ENCODE measurements at regions not wholly inside any gene's neighbourhood (a gene's known extent, or its start where the extent isn't known, plus 50 kb on each side); places are given as distances from the start of the nearest gene placed in this dataset.
"Not testable (repeated sequence)": the region's sequence is repeated elsewhere in the genome, so short reads cannot be mapped to it uniquely, and the experiment has no call there.

DNA sequence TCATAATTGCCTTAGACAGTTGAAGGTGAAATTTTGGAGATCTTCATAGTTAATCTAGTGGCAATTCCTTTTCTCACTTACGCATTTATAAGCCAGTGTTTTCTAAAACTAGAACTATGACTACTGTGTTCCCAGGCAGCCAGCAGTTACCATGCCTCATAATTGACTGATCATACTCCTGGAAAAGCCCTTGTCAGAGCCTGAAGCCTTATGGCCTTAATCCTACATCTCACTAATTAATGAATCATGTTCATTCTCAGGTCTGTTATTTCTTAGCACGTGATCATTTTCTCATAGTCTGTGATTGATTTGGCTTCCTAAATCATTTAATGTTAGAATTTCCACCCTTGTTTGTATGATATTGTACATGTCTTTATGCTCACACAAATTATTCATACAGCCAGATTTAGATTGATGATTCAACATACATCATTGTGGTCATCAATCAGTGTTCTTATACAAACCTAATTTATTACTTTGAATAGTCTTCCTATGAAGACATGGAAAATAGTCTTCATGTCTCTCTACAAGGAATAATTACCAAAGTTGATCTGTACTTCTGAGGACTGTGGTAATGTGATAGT, 132.6 kb upstream of the ASCC3 start:
- DNase-seq (ENCODE audit: low spot score) = no peak

DNA sequence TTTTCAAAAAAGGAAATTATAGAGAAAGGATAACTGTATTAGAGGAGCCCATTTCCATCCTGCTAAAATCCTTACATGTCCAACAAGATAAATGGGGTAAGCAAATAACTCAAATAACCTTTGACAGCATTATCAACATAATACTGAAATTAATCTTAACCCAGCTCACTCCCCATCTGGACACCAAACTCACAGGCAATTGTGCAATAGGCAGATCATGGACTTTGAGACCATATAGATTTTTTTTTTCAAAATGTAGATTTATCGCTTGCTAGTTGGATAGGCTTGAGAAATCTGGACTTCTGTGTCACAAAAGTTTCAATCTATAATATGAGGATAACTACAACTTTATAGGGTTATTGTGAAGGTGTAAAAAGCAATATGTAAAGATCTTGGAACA, 134.4 kb upstream of the ASCC3 start:
- DNase-seq (ENCODE audit: low spot score) = no peak

DNA sequence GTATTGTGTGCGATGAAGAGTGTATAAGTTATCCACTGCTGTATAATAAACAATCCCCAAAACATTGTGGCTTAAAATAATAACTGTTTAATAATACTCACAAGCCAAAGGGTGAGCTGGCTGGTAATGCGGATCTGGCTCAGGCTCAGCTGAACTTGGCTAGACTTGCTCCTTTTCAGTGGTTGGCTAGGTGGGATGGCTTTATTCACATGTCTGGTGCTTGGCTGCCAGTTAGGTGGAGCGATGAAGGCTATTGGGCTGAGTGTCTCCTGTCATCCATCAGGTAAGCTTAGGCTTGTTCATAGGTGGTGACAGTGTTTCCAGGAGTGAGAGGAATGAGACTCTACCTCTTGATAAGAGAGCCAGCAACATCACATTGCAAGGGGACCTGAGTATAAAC, 135.0 kb upstream of the ASCC3 start:
- DNase-seq (ENCODE audit: low spot score) = no peak

DNA sequence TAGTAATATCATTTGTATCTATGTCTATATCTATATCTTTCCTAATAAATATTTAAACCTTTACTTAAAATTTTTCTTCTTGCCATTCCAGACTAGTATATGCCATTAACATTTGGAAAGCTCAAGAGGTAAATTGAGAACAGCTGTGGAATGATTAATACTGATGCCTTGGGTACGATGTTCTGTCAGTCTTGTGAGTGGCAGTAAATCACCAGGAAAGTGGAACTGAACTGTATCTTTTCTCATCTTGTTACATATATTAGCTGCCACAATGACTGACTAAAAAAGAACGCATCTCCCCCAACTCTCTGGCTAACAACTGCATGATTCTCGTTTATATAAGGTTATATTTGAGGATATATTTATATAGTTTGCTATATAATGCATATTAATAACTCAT, 137.0 kb upstream of the ASCC3 start:
- no peak for DNase-seq (ENCODE audit: low spot score)

DNA sequence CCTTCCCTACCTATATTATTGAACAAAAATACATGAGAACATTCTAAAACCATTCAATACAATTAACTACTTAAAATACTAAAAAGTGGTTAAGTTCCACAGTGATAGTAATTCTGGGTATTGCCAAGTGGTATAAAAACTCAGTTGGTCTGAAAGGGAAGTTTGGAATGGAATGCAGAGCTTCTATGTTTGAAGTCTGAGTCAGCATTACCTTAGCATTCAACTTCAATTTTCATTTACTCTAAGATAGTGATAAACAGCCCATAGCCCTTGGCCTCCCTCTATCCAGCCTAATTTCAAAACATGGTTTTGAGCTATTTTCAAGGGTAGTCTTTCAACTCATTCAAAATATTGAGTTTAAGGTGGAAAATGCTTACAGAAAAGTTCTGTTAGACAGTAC, 140.4 kb upstream of the ASCC3 start:
- no peak for DNase-seq (ENCODE audit: low spot score)

DNA sequence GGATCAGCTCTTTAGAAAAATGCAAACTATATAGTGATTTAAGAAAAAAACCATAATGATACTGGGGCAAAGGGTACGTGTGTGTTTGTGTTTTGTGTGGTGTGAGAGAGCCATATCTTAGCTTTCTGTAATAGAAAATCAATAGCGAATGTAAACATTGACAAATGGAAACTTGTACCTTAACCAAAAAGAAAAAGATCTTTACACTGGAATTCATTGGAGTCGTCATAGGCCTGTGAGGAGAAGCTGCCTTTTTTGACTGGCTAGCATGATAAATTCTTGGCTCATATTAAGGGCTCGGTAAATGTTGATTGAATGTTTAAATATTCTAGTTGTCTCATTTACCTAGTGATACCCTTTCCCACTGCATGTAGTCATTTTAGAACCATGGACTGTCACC, 161.8 kb upstream of the ASCC3 start:
- DNase-seq (ENCODE audit: low spot score) = no peak

DNA sequence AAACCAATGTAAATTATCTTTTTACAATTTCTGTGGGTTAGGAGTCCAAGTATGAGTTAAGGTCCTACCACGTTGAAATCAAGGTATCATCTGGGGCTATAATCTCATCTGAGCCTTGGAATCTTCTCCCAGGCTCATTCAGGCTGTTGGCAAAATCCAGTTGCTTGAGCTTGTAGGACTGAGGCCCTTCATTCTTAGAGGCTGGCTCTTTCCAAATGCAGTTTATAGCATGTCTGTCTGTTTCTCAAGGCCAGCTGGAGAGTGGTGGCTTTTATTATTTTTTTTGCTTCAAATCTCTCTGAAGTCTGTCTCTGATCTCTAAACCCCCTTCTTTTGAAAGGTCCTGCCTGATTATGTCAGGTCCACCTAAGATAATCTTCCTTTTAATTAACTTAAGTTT, 177.2 kb upstream of the ASCC3 start:
- no peak for DNase-seq (ENCODE audit: low spot score)

DNA sequence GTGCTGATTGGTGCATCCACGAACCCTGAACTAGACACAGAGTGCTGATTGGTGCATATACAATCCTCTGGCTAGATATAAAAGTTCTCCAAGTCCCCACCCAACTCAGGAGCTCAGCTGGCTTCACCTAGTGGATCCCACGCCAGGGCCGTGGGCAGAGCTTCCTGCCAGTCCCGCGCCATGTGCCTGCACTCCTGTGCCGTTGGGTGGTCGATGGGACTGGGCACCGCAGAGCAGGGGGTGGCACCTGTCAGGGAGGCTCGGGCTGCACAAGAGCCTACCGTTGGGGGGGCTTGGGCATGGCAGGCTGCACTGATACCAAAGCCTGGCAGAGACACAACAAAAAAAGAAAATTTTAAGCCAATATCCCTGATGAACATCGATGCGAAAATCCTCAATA, 185.4 kb upstream of the ASCC3 start:
- DNase-seq (ENCODE audit: low spot score) = no peak

DNA sequence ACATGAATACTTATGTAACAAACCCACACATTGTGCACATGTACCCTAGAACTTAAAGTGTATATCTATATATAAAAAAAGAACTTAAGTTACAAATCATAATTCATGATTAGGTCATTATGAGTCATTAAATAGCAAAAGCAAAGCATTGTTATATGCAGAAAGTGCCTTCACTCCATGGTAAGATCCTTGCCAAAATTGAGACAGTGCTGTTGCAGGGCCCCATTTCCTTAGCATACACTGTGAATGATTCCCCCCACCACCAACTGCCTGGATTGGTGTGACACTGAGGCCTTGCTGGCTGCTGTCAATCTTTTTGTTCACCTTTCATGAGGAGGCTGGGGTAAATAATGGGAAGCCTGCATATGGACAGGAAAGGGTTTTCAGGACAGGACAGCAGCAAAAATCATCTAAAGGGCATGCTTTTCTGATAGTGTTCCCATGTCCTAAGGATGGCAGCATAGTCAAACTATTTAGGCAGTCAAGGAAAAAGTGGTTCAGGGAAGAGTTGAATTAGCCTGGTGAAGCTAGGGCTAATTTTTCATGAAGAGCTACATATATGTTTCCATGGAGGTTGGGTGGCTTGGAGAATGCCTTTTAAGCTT, 188.2 kb upstream of the ASCC3 start:
- DNase-seq (ENCODE audit: low spot score) = no peak

DNA sequence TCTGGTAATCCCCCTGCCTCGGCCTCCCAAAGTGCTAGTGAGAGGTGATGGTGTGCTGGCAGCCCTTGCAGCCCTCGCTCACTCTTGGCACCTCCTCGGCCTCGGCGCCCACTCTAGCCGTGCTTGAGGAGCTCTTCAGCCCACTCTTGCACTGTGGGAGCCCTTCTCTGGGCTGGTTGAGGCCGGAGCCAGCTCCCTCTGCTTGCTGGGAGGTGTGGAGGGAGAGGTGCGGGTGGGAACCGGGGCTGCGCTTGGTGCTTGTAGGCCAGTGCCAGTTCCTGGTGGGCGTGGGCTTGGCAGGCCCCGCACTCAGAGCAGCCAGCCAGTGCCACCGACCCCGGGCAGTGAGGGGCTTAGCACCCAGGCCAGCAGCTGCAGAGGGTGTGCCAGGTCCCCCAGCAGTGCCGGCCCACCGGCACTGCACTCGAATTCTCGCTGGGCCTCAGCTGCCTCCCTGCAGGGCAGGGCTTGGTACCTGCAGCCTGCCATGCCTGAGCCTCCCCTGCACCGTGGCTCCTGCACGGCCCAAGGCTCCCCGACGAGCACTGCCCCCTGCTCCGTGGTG, 189.0 kb upstream of the ASCC3 start:
- no peak for DNase-seq (ENCODE audit: low spot score)

DNA sequence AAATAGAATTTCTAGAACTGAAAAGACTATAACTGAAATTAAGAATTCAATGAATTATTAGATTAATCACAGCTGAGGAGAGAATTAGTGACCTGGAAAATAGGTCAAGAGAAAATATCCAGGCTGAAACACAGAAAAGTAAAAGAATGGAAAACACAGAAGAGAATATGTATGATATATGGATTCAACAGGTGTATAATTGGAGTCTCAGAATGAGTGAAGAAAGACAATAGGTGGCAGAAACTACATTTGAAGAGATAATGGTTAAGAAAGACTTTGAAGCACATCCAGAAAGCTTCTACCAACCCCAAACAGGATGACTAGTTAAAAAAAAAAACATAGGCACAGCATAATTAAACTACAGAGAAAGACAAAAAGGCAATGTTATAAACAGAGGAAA, 196.2 kb upstream of the ASCC3 start:
- DNase-seq (ENCODE audit: low spot score) = no peak

DNA sequence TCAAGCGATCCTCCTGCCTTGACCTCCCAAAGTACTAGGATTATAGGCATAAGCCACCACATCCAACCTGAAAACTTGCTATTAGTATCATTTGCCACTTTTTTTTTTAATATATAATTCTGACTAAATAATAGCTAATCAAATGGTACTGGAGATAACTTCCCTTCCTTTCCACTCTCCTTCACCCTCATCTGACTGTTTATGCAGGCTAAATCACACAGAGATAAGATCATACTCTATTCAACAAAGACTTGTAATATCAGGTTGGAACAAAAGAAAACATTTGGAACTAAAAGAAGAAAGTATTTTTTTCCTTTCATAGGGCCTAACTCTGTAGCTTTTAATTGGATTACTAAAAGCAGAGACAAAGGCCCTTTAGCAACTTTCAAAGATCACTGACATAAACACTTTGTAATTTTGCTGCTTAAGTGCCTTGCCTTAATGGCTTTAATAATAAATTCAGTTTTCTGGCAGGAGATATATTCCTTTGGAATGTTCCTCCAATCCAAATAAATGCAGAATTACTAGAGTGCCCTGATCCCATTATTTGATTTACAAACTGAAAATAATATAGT, 198.7 kb upstream of the ASCC3 start:
- no peak for DNase-seq (ENCODE audit: low spot score)

DNA sequence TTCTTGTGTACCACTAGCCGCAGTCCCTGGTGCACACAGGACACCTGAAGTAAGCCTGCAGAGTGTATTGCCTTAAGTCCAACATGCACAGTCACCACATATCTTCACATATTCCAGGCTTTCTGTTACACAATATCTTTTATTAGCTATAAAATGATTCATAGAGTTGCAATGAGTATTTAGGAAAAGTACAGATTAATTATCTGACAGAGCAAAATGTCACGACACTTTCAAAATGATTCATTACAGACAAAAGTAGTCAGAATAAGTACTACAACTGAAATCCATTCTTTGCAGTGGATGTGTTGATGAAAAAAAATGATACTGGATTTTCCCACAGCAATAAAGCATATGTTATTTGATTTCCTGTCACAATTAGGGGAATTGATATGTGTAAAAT, 199.5 kb upstream of the ASCC3 start:
- DNase-seq (ENCODE audit: low spot score) = no peak

DNA sequence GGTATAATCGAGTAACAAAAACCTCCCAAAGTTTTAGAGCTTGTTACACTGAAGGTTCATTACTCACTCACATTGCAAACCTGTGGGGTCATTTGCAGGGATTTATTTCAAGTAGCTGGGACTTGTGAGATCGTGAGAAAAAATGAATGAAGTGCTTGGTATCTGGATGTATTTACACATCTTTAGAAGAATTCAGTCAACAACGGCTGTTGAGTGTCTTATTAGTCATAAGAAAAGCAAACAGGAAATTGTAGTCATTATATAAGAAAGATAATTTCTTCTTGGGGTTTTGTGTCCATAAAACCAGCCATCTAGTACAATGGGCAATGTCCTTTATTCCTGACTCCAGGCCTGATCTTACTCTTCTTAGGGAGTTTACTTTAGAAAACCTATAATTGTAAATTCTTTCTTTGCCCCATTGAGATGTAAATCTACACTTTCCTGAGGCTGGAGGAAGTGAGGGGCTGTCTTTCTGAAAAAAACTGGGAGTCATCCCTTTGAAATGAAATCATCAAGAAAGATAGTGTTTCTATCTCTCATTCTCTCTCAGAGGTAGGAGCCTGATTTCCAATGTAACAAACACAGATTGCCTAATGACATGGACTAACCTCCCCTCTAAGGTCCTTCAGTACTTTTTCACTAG, 202.5 kb upstream of the ASCC3 start:
- peak; percentile 45 for DNase-seq (ENCODE audit: low spot score)

DNA sequence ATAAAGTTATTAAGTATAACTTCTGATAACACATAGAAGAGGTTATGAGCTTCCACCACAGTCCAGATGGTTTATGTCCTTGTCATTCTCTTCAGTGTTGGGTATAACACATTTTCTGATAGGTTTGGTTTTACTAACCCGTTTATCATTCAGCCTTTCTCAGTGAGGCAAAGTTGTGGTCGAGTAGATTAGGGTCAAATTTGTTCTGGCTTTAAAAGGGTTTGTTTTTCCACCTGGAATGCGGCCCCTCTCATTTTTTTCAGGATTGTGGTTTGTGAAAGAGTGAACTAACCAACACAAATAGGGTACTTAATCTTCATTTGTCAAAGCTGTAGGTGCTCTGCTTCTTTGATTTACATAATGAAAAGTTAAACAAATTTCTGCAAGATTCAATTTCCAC, 204.2 kb upstream of the ASCC3 start:
- DNase-seq (ENCODE audit: low spot score) = peak; percentile 2

DNA sequence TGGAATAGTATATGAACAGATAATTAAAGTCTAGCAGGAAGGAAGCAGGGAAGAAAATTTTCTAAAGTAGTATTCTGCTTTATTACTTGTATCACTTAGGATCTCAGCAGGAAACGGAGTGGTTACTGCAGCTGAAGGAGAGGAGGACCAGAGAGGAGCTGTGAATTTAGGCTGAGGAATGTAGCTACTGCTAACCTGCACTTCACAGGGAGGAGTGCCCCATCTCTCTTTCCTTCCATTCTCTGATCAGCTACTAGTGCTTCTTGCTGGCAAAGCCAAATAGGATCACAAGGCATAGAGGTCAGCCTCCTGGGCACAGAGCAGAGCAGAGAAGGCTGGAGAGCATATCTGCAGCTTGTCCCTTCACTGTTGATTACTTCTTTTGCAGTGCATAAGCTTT, 205.3 kb upstream of the ASCC3 start:
- no peak for DNase-seq (ENCODE audit: low spot score)

DNA sequence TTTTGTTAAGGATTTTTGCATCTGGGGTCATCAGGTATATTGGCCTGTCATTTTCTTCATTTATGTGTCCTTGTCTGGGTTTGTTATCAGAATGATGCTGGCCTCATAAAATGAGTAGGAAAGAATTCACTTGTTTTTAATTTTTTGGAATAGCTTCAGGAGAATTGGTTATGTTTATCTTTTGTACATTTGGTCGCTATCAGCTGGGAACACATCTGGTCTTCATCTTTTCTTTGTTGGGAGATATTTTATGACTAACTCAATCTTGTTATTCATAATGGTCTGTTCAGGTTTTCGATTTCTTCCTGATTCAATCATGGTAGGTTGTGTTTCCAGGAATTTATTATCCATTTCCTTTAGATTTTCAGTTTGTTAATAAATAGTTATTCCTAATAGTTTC, 207.5 kb upstream of the ASCC3 start:
- DNase-seq (ENCODE audit: low spot score) = no peak

DNA sequence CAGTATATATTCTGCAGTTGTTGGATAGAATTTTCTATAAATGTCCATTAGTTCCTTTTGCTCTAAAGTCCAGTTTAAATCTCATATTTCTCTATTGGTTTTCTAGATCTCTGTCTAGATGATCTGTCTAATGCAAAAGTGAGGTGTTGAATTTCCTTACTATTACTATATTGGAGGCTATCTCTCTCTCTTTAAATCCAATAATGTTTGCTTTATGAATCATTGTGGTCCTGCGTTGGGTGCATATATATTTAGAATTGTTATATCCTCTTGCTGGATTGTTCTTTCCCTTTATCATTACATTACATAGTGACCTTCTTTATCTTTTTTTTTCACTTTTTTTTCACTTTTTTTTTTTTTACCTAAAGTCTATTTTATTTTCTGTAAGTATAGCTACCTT, 208.5 kb upstream of the ASCC3 start:
- no peak for DNase-seq (ENCODE audit: low spot score)

DNA sequence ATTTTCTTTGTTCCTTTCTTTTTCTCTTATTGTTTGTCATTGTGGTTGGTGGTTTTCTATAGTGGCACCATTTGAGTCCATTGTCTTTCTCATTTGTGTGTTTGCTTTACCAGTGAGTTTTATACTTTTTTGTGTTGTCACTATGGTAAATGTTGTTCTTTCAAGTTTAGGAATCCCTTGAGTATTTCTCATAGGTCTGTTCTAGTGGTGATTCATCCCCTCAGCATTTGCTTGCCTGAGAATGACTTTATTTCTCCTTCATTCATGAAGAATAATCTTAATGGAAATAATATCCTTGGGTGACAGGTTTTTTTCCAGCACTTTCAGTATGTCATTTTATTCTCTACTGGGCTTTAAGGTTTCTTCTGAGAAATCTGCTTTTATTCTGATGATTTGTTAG, 209.2 kb upstream of the ASCC3 start:
- DNase-seq (ENCODE audit: low spot score) = no peak

DNA sequence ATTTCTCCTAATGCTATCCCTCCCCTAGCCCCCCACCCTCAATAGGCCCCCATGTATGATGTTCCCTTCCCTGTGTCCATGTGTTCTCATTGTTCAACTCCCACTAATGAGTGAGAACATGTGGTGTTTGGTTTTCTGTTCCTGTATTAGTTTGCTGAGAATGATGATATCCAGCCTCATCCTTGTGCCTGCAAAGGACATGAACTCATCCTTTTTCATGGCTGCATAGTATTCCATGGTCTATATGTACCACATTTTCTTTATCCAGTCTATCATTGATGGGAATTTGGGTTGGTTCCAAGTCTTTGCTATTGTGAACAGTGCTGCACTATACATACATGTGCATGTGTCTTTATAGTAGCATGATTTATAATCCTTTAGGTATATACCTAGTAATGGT, 217.5 kb upstream of the ASCC3 start:
- DNase-seq (ENCODE audit: low spot score) = not testable (repeated sequence)

DNA sequence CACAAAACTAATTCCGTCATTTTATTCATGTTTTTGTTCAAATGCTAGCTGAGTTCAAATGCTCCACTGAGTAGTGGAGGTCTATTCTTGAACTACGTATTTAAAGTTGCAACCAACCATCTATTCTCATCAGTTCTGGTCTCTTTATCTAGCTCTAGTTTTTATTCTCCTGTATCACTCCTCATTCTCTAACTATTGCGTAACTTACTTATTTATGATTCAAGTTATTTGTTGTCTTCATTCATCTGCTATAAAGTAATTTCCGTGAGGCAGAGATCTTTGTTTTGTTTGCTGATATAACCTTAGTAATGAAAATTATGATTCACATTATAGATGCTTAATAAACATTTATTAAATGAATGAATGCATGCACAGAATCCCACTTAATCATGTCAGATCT, 221.6 kb upstream of the ASCC3 start:
- DNase-seq (ENCODE audit: low spot score) = no peak

DNA sequence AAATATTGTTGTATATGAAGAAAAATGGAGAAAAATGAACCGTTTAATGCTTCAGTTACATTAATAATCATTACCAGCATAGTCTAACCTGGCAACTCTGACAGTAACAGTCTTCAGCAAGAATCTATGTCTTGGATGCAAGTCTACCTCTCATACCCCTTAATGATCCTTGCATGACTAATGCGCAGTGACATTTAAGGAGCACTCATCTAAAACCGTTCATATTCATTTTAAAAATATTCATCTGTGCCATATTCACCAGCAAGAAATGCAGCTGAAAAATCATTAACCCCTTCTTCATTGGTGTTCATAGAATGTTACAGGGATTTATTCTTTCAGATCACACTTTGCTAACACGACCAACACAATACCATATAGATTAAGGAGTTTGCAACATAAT, 227.2 kb upstream of the ASCC3 start:
- no peak for DNase-seq (ENCODE audit: low spot score)

DNA sequence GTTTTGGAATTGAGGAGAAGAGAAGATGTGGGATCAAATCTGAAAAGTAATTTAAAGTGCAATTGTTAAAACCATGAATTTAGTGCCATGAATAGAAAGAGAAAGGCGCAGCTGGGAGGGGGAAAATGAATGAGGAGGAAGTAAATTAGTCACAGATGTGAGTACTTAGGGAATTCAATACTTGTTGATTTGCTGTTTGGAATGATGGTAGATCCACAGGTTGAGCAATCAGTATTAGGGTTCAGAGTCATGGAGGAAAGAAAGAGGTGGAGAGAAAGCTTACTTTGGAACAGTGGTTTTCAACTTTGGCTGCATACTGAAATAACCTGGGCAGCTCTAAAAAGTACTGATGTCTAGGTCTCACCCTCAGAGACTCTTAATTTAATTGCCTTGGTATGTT, 229.7 kb upstream of the ASCC3 start:
- no peak for DNase-seq (ENCODE audit: low spot score)

Data from H4 (cell line).